HEK293 (cell line): ENCODE measurements at regions not wholly inside any gene's neighbourhood (a gene's known extent, or its start where the extent isn't known, plus 50 kb on each side); places are given as distances from the start of the nearest gene placed in this dataset.
"Not testable (repeated sequence)": the region's sequence is repeated elsewhere in the genome, so short reads cannot be mapped to it uniquely, and the experiment has no call there.

ENCODE experiments used
- CTCF ChIA-PET: fragments of 350-600 bp; formaldehyde crosslinking; extraction: SDS; loops from one replicate; lab custom pipeline; 2021; ENCODE audit warnings: antibody characterized with exemption; lab: Yijun Ruan, JAX
- POLR2A ChIA-PET: fragments of 300-600 bp; formaldehyde crosslinking; extraction: SDS; loops from one replicate; lab custom pipeline; 2020; ENCODE audit warnings: antibody characterized with exemption, inconsistent platforms; lab: Yijun Ruan, JAX
- H3K27ac ChIP-seq: fragments of 200-500 bp; sonication (Bioruptor generic); 2 replicates; pipeline ENCODE4 v1.5.1; 2014; ENCODE audit warnings: low read depth, low read length, control low read depth, inconsistent platforms; ENCODE audit errors: extremely low read depth
- H3K36me3 ChIP-seq, 2 experiments: fragments of 200-500 bp in 1 of 2; sonication (Bioruptor generic) in 1 of 2; 1 replicate in 1 of 2; 2 replicates in 1 of 2; pipeline ENCODE4 v1.5.1; 2014 to 2017; ENCODE audit warnings: inconsistent platforms in 2 of 2, low read length in 2 of 2; ENCODE audit not compliant: control insufficient read depth in 2 of 2, insufficient read depth in 1 of 2
- H3K4me1 ChIP-seq: fragments of 200-500 bp; sonication (Bioruptor generic); 2 replicates; pipeline ENCODE4 v1.5.1; 2014; ENCODE audit warnings: mild to moderate bottlenecking, low read length, inconsistent platforms; ENCODE audit not compliant: control insufficient read depth, insufficient read depth
- H3K4me3 ChIP-seq: 2 replicates; pipeline ENCODE4 v1.5.1; 2011; ENCODE audit warnings: low read depth, mild to moderate bottlenecking, control low read depth, low read length, moderate library complexity
- H3K9me3 ChIP-seq: fragments of 200-500 bp; sonication (Bioruptor generic); 2 replicates; pipeline ENCODE4 v1.5.1; 2014; ENCODE audit warnings: low read depth, low read length, inconsistent platforms; ENCODE audit not compliant: control insufficient read depth, insufficient read depth
- GLI2 ChIP-seq: fragments of 450-650 bp; formaldehyde crosslinking; IDR thresholded peaks from 2 replicates; pipeline ENCODE4; 2017; ENCODE audit warnings: missing biosample characterization, missing genetic modification characterization, low read depth, borderline replicate concordance
- ZEB2 ChIP-seq: fragments of 450-650 bp; formaldehyde crosslinking; IDR thresholded peaks from 2 replicates; pipeline ENCODE4 v1.5.1; 2016; ENCODE audit warnings: missing biosample characterization, missing genetic modification characterization
- ZNF561 ChIP-seq: fragments of 450-650 bp; IDR thresholded peaks from 2 replicates; pipeline ENCODE4 v1.5.1; 2018; ENCODE audit warnings: missing biosample characterization, missing genetic modification characterization, borderline replicate concordance
- ZNF610 ChIP-seq: fragments of 450-650 bp; formaldehyde crosslinking; IDR thresholded peaks from 2 replicates; pipeline ENCODE4 v1.5.1; 2016; ENCODE audit warnings: missing biosample characterization, missing genetic modification characterization, borderline replicate concordance
- ZNF654 ChIP-seq: fragments of 450-650 bp; formaldehyde crosslinking; IDR thresholded peaks from 2 replicates; pipeline ENCODE4 v1.5.1; 2016; ENCODE audit warnings: low read depth, missing biosample characterization, missing genetic modification characterization
- TF ChIP-seq, protein P1 (sequence below): fragments of 450-650 bp; formaldehyde crosslinking; conservative IDR thresholded peaks from 2 replicates; pipeline ENCODE4 v1.5.1; 2016; ENCODE audit warnings: low read depth, missing biosample characterization, missing genetic modification characterization
- TF ChIP-seq, protein P2 (sequence below): fragments of 450-650 bp; formaldehyde crosslinking; optimal IDR thresholded peaks from 2 replicates; pipeline ENCODE3; 2016; ENCODE audit warnings: missing biosample characterization, mild to moderate bottlenecking, missing genetic modification characterization

DNA sequence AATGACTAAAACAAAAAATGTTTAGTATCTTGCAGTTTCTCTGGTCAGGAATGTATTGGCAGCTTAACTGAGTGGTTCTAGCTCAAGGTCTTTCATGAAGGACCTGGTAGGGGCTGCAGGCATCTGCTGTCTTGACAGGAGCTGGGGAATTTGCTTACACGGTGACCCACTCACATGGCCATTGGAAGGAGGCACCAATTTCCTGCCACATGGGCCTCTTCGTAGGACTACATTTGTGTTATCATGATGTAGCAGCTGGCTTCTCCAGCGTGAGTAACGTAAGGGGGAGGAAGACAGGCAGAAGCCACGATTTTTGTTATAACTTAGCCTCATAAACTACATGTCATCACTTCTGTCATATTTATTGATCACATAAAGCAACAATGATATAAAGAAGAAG lies 376.3 kb downstream of the AMY1C start (continued):
- TF ChIP-seq, protein P1, sequence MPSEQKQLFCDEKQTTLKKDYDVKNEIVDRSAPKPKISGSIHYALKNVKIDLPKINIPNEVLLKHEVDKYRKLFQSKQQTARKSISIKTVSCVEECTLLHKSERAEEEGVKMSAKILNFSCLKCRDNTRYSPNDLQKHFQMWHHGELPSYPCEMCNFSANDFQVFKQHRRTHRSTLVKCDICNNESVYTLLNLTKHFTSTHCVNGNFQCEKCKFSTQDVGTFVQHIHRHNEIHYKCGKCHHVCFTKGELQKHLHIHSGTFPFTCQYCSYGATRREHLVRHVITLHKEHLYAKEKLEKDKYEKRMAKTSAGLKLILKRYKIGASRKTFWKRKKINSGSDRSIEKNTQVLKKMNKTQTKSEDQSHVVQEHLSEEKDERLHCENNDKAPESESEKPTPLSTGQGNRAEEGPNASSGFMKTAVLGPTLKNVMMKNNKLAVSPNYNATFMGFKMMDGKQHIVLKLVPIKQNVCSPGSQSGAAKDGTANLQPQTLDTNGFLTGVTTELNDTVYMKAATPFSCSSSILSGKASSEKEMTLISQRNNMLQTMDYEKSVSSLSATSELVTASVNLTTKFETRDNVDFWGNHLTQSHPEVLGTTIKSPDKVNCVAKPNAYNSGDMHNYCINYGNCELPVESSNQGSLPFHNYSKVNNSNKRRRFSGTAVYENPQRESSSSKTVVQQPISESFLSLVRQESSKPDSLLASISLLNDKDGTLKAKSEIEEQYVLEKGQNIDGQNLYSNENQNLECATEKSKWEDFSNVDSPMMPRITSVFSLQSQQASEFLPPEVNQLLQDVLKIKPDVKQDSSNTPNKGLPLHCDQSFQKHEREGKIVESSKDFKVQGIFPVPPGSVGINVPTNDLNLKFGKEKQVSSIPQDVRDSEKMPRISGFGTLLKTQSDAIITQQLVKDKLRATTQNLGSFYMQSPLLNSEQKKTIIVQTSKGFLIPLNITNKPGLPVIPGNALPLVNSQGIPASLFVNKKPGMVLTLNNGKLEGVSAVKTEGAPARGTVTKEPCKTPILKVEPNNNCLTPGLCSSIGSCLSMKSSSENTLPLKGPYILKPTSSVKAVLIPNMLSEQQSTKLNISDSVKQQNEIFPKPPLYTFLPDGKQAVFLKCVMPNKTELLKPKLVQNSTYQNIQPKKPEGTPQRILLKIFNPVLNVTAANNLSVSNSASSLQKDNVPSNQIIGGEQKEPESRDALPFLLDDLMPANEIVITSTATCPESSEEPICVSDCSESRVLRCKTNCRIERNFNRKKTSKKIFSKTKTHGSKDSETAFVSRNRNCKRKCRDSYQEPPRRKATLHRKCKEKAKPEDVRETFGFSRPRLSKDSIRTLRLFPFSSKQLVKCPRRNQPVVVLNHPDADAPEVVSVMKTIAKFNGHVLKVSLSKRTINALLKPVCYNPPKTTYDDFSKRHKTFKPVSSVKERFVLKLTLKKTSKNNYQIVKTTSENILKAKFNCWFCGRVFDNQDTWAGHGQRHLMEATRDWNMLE (tag by site-specific recombination), result no peak
- TF ChIP-seq GLI2 (tag by site-specific recombination) (no peak), ZNF610 (tag by site-specific recombination) (no peak), ZEB2 (tag by site-specific recombination) (no peak)

DNA sequence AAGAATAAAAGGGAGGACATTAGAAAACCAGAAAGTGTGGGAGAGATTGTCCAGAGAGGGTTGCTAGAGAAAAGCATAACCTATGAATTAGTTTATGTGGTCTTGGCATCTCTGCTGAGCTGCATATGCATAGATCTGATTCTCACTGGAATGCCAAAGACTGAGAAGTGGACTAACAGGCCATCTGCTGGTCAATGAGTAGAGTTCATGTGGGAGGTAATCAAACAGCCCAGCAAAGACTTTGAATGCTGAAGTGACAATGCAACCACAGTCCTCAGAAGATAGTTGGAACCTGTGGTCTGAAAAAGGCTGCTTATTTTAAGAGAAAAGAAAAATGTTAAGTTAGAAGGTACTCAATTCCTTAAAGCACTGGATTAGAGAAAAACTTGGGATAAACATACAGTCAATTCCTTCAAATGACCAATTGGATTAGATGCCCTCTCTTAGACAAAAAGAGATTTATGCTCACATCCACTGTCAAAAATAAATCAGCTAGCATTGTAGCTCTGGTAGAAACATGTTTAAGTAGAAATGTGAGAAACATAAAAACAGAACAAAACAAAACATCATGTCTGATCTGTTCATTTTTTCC lies 382.8 kb downstream of the AMY1C start:
- no peaks in the 10 kb centered on the region for H3K4me1 ChIP-seq
- ChIA-PET CTCF (interaction anchor here (0.6 to 1.4 kb wide), 5 partner anchors 10 to 223 kb away, joined by 3 to 7 read pairs (median 3); no protein-coding TSS in a partner anchor), POLR2A (no interaction called here)
- H3K36me3 ChIP-seq, result no peaks in the 10 kb centered on the region
- H3K27ac ChIP-seq, result no peak overlapping the region
- H3K9me3 ChIP-seq, result no peaks in the 10 kb centered on the region
- peak; percentile 27 for TF ChIP-seq ZNF654 (tag by site-specific recombination)
- TF ChIP-seq, protein P2, sequence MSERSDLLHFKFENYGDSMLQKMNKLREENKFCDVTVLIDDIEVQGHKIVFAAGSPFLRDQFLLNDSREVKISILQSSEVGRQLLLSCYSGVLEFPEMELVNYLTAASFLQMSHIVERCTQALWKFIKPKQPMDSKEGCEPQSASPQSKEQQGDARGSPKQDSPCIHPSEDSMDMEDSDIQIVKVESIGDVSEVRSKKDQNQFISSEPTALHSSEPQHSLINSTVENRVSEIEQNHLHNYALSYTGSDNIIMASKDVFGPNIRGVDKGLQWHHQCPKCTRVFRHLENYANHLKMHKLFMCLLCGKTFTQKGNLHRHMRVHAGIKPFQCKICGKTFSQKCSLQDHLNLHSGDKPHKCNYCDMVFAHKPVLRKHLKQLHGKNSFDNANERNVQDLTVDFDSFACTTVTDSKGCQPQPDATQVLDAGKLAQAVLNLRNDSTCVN (tag by site-specific recombination), result no peak
- no peak overlapping the region for H3K4me3 ChIP-seq

DNA sequence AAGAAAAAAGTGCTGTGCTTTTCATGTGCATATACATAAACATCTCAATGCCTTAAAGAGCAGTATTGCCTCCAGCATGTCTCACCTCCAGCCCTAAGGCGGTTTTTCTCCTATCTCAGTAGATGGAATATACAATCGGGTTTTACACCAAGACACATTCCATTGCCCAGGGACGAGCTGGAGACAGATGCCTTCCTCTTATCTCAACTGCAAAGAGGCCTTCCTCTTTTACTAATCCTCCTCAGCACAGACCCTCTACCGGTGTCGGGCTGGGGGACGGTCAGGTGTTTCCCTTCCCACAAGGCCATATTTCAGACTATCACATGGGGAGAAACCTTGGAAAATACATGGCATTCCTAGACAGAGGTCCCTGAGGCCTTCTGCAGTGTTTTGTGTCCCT lies 385.3 kb downstream of the AMY1C start:
- H3K27ac ChIP-seq, CTCF ChIA-PET, H3K36me3 ChIP-seq, H3K9me3 ChIP-seq, H3K4me1 ChIP-seq, POLR2A ChIA-PET, H3K4me3 ChIP-seq: not testable (repeated sequence)

DNA sequence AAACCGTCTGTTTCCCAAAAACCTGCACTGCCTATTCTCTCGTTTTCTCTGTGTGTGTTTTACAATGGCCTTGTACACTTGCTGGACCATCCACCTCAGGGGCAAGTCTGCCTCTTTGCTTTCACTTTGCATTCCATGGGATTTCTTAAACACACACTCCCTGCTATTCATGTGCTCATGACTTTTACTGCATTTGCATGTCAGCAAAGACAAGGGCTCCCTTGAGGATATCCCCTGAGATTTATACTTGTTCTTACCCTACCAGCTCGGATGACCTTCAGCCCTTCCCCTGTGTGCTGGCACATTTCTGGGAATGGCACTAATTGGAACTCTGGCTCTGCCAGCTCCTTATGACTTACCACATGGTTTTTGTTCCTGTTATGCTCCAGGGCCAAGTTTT lies 386.9 kb downstream of the AMY1C start:
- no peaks in the 10 kb centered on the region for H3K36me3 ChIP-seq
- H3K9me3 ChIP-seq, result no peaks in the 10 kb centered on the region
- CTCF ChIA-PET, result interaction anchor here (0.6 kb wide), 1 partner anchor 617 kb away, joined by 4 read pairs; no protein-coding TSS in a partner anchor
- no peak overlapping the region for H3K27ac ChIP-seq
- H3K4me1 ChIP-seq, result no peaks in the 10 kb centered on the region
- H3K4me3 ChIP-seq, result no peak overlapping the region
- POLR2A ChIA-PET, result no interaction called here
- no peak for TF ChIP-seq ZNF561 (tag by site-specific recombination)
- TF ChIP-seq, protein P1 (tag by site-specific recombination), result no peak
